Thymus (tissue), 11 donors: ENCODE measurements at regions not wholly inside any gene's neighbourhood (a gene's known extent, or its start where the extent isn't known, plus 50 kb on each side); places are given as distances from the start of the nearest gene placed in this dataset.

ENCODE experiments used
- DNase-seq, 9 donors: peaks; one replicate each; pipeline ENCODE4 v3.0.0-alpha.2; 2013; ENCODE audit warnings: low spot score in 9 of 9, low read depth in 6 of 9, missing footprints in 1 of 9
- H3K27ac ChIP-seq, 2 donors: one replicate each; pipeline ENCODE4 v1.5.1; 2013; ENCODE audit warnings: control low read depth in 1 of 2, low read depth in 1 of 2, low read length in 1 of 2, mild to moderate bottlenecking in 1 of 2, moderate library complexity in 1 of 2
- H3K27me3 ChIP-seq, 2 donors: one replicate each; pipeline ENCODE4 v1.5.1; 2013; ENCODE audit warnings: low read length in 1 of 2; ENCODE audit not compliant: control insufficient read depth in 2 of 2, insufficient read depth in 1 of 2
- H3K36me3 ChIP-seq, 2 donors: one replicate each; pipeline ENCODE4 v1.5.1; 2013; ENCODE audit warnings: low read length in 1 of 2, mild to moderate bottlenecking in 1 of 2, moderate library complexity in 1 of 2; ENCODE audit not compliant: control insufficient read depth in 2 of 2, insufficient read depth in 2 of 2
- H3K4me1 ChIP-seq, 2 donors: one replicate each; pipeline ENCODE4 v1.5.1; 2013; ENCODE audit warnings: low read length in 2 of 2; ENCODE audit not compliant: control insufficient read depth in 2 of 2, insufficient read depth in 2 of 2
- H3K4me3 ChIP-seq, 2 donors: one replicate each; pipeline ENCODE4 v1.5.1; 2013; ENCODE audit warnings: low read length in 2 of 2, control low read depth in 1 of 2, mild to moderate bottlenecking in 1 of 2
- H3K9me3 ChIP-seq, 2 donors: one replicate each; pipeline ENCODE4 v1.5.1; 2013; ENCODE audit warnings: low read length in 1 of 2, mild to moderate bottlenecking in 1 of 2; ENCODE audit not compliant: control insufficient read depth in 2 of 2, insufficient read depth in 1 of 2
- WGBS: extraction: QIAGEN DNeasy Blood & Tissue Kit; methylation state at CpG from one replicate; pipeline ENCODE4 v1.1.7; 2013; 5-methylcytosine and 5-hydroxymethylcytosine counted together
- donor health status: healthy.

GRCh38 chr19:28422791-28423650 is 789.9 kb downstream of the UQCRFS1 start:
- WGBS = 90% methylated on average over 6 of the region's 6 CpGs
- no peaks in the 10 kb centered on the region for H3K9me3 ChIP-seq

GRCh38 chr19:28422046-28422445 is 790.9 kb downstream of the UQCRFS1 start:
- H3K4me3 ChIP-seq = no peak overlapping the region
- H3K4me1 ChIP-seq = peaks cover 29 to 72% of the 10 kb centered on the region in 2 donors
- H3K27ac ChIP-seq = peak overlapping the region in 1 of 2 donors; percentile 88
- H3K9me3 ChIP-seq = no peaks in the 10 kb centered on the region
- WGBS = 88% methylated on average over 7 of the region's 7 CpGs
- H3K36me3 ChIP-seq = peaks cover 0 to 2% of the 10 kb centered on the region in 2 donors
- no peaks in the 10 kb centered on the region for H3K27me3 ChIP-seq
- no peak for DNase-seq

More at GRCh38 chr19:28422791-28423650, 789.9 kb downstream of the UQCRFS1 start:
- peak overlapping the region in 1 of 2 donors; percentile 88 for H3K27ac ChIP-seq
- H3K4me3 ChIP-seq = no peak overlapping the region
- peaks cover 0 to 2% of the 10 kb centered on the region in 2 donors for H3K36me3 ChIP-seq
- peaks cover 34 to 82% of the 10 kb centered on the region in 2 donors for H3K4me1 ChIP-seq
- DNase-seq = no peak
- no peaks in the 10 kb centered on the region for H3K27me3 ChIP-seq

- 47% methylated on average over 13 of the region's 13 CpGs for WGBS
- peak overlapping the region; percentile 64 to 88 for H3K27ac ChIP-seq
Measured at GRCh38 chr19:28420811-28421550, 792.0 kb downstream of the UQCRFS1 start.

GRCh38 chr19:28419312-28419711 is 793.6 kb downstream of the UQCRFS1 start:
- no peak for DNase-seq
- Histone ChIP-seq H3K27ac (peak overlapping the region in 1 of 2 donors; percentile 88), H3K36me3 (peaks cover 0 to 2% of the 10 kb centered on the region in 2 donors), H3K4me1 (peaks cover 23 to 48% of the 10 kb centered on the region in 2 donors), H3K27me3 (no peaks in the 10 kb centered on the region), H3K9me3 (no peaks in the 10 kb centered on the region), H3K4me3 (no peak overlapping the region)
- 98% methylated on average over 2 of the region's 2 CpGs for WGBS

More at GRCh38 chr19:28420811-28421550, 792.0 kb downstream of the UQCRFS1 start:
- Histone ChIP-seq H3K4me1 (peaks cover 27 to 62% of the 10 kb centered on the region in 2 donors), H3K4me3 (no peak overlapping the region), H3K27me3 (no peaks in the 10 kb centered on the region), H3K36me3 (peaks cover 0 to 2% of the 10 kb centered on the region in 2 donors), H3K9me3 (no peaks in the 10 kb centered on the region)
- peak in 6 of 9 donors; percentile 24 to 77 (median 53) for DNase-seq

GRCh38 chr19:28417361-28417760 is 795.6 kb downstream of the UQCRFS1 start:
- no peak for DNase-seq
- H3K27me3 ChIP-seq = no peaks in the 10 kb centered on the region
- peaks cover 0 to 2% of the 10 kb centered on the region in 2 donors for H3K36me3 ChIP-seq
- no peaks in the 10 kb centered on the region for H3K9me3 ChIP-seq
- no peak overlapping the region for H3K27ac ChIP-seq
- WGBS = 87% methylated on average over 5 of the region's 5 CpGs
- no peak overlapping the region for H3K4me3 ChIP-seq
- H3K4me1 ChIP-seq = peaks cover 16 to 32% of the 10 kb centered on the region in 2 donors

GRCh38 chr19:28416245-28416644 is 796.7 kb downstream of the UQCRFS1 start:
- 96% methylated on average over 1 of the region's 1 CpG for WGBS
- Histone ChIP-seq H3K9me3 (no peaks in the 10 kb centered on the region), H3K4me1 (peaks cover 11 to 22% of the 10 kb centered on the region in 2 donors), H3K27ac (no peak overlapping the region), H3K4me3 (no peak overlapping the region), H3K36me3 (peaks cover 0 to 2% of the 10 kb centered on the region in 2 donors), H3K27me3 (no peaks in the 10 kb centered on the region)
- no peak for DNase-seq

- Histone ChIP-seq H3K27me3 (no peaks in the 10 kb centered on the region), H3K4me3 (no peak overlapping the region), H3K27ac (no peak overlapping the region), H3K4me1 (peaks cover 0 to 7% of the 10 kb centered on the region in 2 donors), H3K36me3 (peaks cover 0 to 2% of the 10 kb centered on the region in 2 donors), H3K9me3 (no peaks in the 10 kb centered on the region)
- WGBS = 59% methylated on average over 3 of the region's 3 CpGs
- no peak for DNase-seq
Measured at GRCh38 chr19:28414748-28415147, 798.2 kb downstream of the UQCRFS1 start.

- 95% methylated on average over 5 of the region's 5 CpGs for WGBS
- H3K27me3 ChIP-seq = no peaks in the 10 kb centered on the region
- no peak overlapping the region for H3K4me3 ChIP-seq
- no peaks in the 10 kb centered on the region for H3K9me3 ChIP-seq
- no peaks in the 10 kb centered on the region for H3K36me3 ChIP-seq
- no peak overlapping the region for H3K27ac ChIP-seq
- DNase-seq = no peak
- peaks cover 6 to 31% of the 10 kb centered on the region in 2 donors for H3K4me1 ChIP-seq
Measured at GRCh38 chr19:28409859-28410258, 803.1 kb downstream of the UQCRFS1 start.

- Histone ChIP-seq H3K4me3 (no peak overlapping the region), H3K27ac (no peak overlapping the region), H3K9me3 (no peaks in the 10 kb centered on the region), H3K4me1 (peaks cover 12 to 54% of the 10 kb centered on the region in 2 donors), H3K27me3 (no peaks in the 10 kb centered on the region), H3K36me3 (no peaks in the 10 kb centered on the region)
- DNase-seq = no peak
- WGBS = 97% methylated on average over 2 of the region's 2 CpGs
Measured at GRCh38 chr19:28406966-28407365, 806.0 kb downstream of the UQCRFS1 start.
